Osteoblast (primary cell): ENCODE measurements at regions not wholly inside any gene's neighbourhood (a gene's known extent, or its start where the extent isn't known, plus 50 kb on each side); places are given as distances from the start of the nearest gene placed in this dataset.
A peak's percentile ranks its signal among the peaks of the same experiment; 100 is the strongest.

ENCODE experiments used
- DNase-seq: peaks from one replicate; pipeline ENCODE4 v3.0.0; 2011; ENCODE audit warnings: low spot score, mixed read lengths; ENCODE audit not compliant: insufficient read length; ENCODE audit errors: missing footprints
- H2AFZ ChIP-seq: 2 replicates; pipeline ENCODE4 v1.6.0; 2011; ENCODE audit warnings: mild to moderate bottlenecking, low read length
- H3K27ac ChIP-seq: 2 replicates; pipeline ENCODE4 v1.5.1; 2011; ENCODE audit warnings: mild to moderate bottlenecking, low read depth, low read length, moderate library complexity
- H3K27me3 ChIP-seq: 2 replicates; pipeline ENCODE4 v1.6.0; 2012; ENCODE audit warnings: mild to moderate bottlenecking, control low read depth, inconsistent platforms, low read length, moderate library complexity; ENCODE audit not compliant: insufficient read depth
- H3K36me3 ChIP-seq: 2 replicates; pipeline ENCODE4 v1.5.1; 2011; ENCODE audit warnings: mild to moderate bottlenecking, low read length, control low read depth, moderate library complexity; ENCODE audit not compliant: insufficient read depth
- H3K4me1 ChIP-seq: 2 replicates; pipeline ENCODE4 v1.5.1; 2011; ENCODE audit warnings: mild to moderate bottlenecking, low read length, control low read depth, moderate library complexity; ENCODE audit not compliant: insufficient read depth
- H3K4me2 ChIP-seq: 2 replicates; pipeline ENCODE4 v1.6.0; 2011; ENCODE audit warnings: mild to moderate bottlenecking, low read length; ENCODE audit not compliant: insufficient read depth
- H3K4me3 ChIP-seq: fragments of 200-600 bp; sonication (generic); 3 replicates; pipeline ENCODE4 v1.5.1; 2012; ENCODE audit warnings: mild to moderate bottlenecking, low read length, inconsistent platforms; ENCODE audit not compliant: insufficient read depth
- H3K79me2 ChIP-seq: 2 replicates; pipeline ENCODE4 v1.6.0; 2012; ENCODE audit warnings: mild to moderate bottlenecking, low read length, control low read depth, inconsistent platforms; ENCODE audit not compliant: insufficient read depth
- H3K9me3 ChIP-seq: 2 replicates; pipeline ENCODE4 v1.5.1; 2011; ENCODE audit warnings: low read depth, low read length, control low read depth
- H4K20me1 ChIP-seq: 2 replicates; pipeline ENCODE4 v1.6.0; 2012; ENCODE audit warnings: mild to moderate bottlenecking, low read length, control low read depth; ENCODE audit not compliant: insufficient read depth
- TF ChIP-seq, protein P1 (sequence below): IDR thresholded peaks from 2 replicates; pipeline ENCODE4 v1.5.1; 2011; ENCODE audit warnings: mild to moderate bottlenecking, low read depth, low read length, moderate library complexity; ENCODE audit errors: extremely low read depth

- Histone ChIP-seq H3K79me2 (no peaks in the 10 kb centered on the region), H3K9me3 (no peaks in the 10 kb centered on the region), H2AFZ (no peak overlapping the region), H3K36me3 (no peaks in the 10 kb centered on the region), H3K4me3 (no peak overlapping the region), H3K4me2 (no peak overlapping the region), H4K20me1 (no peaks in the 10 kb centered on the region), H3K4me1 (peaks cover 11% of the 10 kb centered on the region), H3K27me3 (no peaks in the 10 kb centered on the region), H3K27ac (no peak overlapping the region)
- no peak for DNase-seq
- TF ChIP-seq, protein P1, sequence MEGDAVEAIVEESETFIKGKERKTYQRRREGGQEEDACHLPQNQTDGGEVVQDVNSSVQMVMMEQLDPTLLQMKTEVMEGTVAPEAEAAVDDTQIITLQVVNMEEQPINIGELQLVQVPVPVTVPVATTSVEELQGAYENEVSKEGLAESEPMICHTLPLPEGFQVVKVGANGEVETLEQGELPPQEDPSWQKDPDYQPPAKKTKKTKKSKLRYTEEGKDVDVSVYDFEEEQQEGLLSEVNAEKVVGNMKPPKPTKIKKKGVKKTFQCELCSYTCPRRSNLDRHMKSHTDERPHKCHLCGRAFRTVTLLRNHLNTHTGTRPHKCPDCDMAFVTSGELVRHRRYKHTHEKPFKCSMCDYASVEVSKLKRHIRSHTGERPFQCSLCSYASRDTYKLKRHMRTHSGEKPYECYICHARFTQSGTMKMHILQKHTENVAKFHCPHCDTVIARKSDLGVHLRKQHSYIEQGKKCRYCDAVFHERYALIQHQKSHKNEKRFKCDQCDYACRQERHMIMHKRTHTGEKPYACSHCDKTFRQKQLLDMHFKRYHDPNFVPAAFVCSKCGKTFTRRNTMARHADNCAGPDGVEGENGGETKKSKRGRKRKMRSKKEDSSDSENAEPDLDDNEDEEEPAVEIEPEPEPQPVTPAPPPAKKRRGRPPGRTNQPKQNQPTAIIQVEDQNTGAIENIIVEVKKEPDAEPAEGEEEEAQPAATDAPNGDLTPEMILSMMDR, result no peak
Observed at GRCh38 chr4:24328711-24329110, 255.6 kb downstream of the DHX15 start.

DNA sequence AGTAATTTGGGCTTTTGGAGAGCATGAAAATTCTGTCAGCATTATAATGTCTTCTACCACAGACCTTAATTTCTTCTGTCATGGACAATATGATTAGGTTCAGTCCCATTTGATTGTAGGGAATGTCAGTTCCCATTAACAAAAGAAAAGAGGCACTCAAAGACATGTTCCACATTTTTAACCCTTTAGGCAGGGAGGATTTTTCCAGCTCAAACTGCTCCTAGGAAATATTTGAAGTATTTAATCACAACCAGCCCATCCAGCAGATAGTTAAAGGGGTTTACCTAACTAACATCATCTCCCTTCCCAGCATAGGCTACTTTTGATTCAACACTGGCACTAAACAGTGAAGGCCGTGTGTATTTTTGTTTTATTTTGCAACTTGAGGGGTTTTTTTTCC lies 256.0 kb downstream of the DHX15 start:
- no peaks in the 10 kb centered on the region for H3K79me2 ChIP-seq
- no peaks in the 10 kb centered on the region for H4K20me1 ChIP-seq
- H3K27me3 ChIP-seq, result no peaks in the 10 kb centered on the region
- no peak overlapping the region for H3K27ac ChIP-seq
- H3K36me3 ChIP-seq, result no peaks in the 10 kb centered on the region
- no peak for DNase-seq
- peaks cover 11% of the 10 kb centered on the region for H3K4me1 ChIP-seq
- TF ChIP-seq, protein P1, result no peak
- no peak overlapping the region for H3K4me2 ChIP-seq
- no peak overlapping the region for H3K4me3 ChIP-seq
- no peaks in the 10 kb centered on the region for H3K9me3 ChIP-seq
- no peak overlapping the region for H2AFZ ChIP-seq

DNA sequence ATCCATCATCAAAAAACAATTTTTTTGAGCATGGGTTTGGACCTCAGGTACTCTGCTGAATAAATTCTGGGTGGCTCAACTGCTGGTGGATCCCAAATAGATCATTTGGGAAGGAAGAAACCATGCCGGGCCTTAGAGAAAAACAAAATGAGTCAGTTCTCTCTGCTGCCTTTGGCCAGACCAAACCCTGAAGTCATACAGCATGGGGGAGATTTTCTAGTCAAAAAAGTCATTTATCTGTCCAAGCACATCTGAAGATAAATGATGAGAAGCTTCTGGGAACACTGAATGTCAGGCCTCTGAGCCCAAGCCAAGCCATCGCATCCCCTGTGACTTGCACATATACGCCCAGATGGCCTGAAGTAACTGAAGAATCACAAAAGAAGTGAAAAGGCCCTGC lies 261.4 kb downstream of the DHX15 start:
- TF ChIP-seq, protein P1, result no peak
- Histone ChIP-seq H3K9me3 (no peaks in the 10 kb centered on the region), H3K36me3 (no peaks in the 10 kb centered on the region), H3K27ac (no peak overlapping the region), H3K4me2 (no peak overlapping the region), H3K4me3 (no peak overlapping the region), H3K27me3 (no peaks in the 10 kb centered on the region), H2AFZ (no peak overlapping the region), H3K4me1 (peaks cover 11% of the 10 kb centered on the region), H3K79me2 (no peaks in the 10 kb centered on the region), H4K20me1 (no peaks in the 10 kb centered on the region)
- DNase-seq, result peak; percentile 19

- Histone ChIP-seq H3K9me3 (no peaks in the 10 kb centered on the region), H3K27me3 (no peaks in the 10 kb centered on the region), H3K4me3 (no peak overlapping the region), H3K4me2 (no peak overlapping the region), H3K27ac (no peak overlapping the region), H4K20me1 (no peaks in the 10 kb centered on the region), H3K79me2 (no peaks in the 10 kb centered on the region), H3K36me3 (no peaks in the 10 kb centered on the region), H3K4me1 (peaks cover 11% of the 10 kb centered on the region), H2AFZ (no peak overlapping the region)
- no peak for DNase-seq
- TF ChIP-seq, protein P1, result no peak
Observed at GRCh38 chr4:24322511-24322910, 261.8 kb downstream of the DHX15 start.
